ENCODE measurements at regions not wholly inside any gene's neighbourhood (a gene's known extent, or its start where the extent isn't known, plus 50 kb on each side); places are given as distances from the start of the nearest gene placed in this dataset.

- TF ChIP-seq CTCF (conservative IDR thresholded peaks at IDR 0.05; ENCODE audit: low read length) (no peak), EZH2phosphoT487 (IDR thresholded peaks at IDR 0.05; ENCODE audit: borderline replicate concordance) (no peak)
Observed at GRCh38 chr13:59566561-59566960, 597.2 kb downstream of the DIAPH3 start.
